Astrocyte (in vitro differentiated cells and primary cell): ENCODE measurements at regions not wholly inside any gene's neighbourhood (a gene's known extent, or its start where the extent isn't known, plus 50 kb on each side); places are given as distances from the start of the nearest gene placed in this dataset.

ENCODE experiments used
- CTCF ChIP-seq: IDR thresholded peaks from 2 replicates; pipeline ENCODE4 v1.5.1; 2011; ENCODE audit warnings: low read depth, mild to moderate bottlenecking, inconsistent platforms, low read length, moderate library complexity; ENCODE audit not compliant: insufficient read depth
- EZH2 ChIP-seq: IDR thresholded peaks from 2 replicates; pipeline ENCODE4 v1.6.1; 2012; ENCODE audit warnings: mild to moderate bottlenecking, low read length, inconsistent platforms; ENCODE audit not compliant: insufficient read depth

- TF ChIP-seq CTCF, result no peak
- no peak for TF ChIP-seq EZH2
Observed at GRCh38 chr10:130301021-130301892, 165.1 kb downstream of the GLRX3 start.
